ENCODE measurements at regions not wholly inside any gene's neighbourhood (a gene's known extent, or its start where the extent isn't known, plus 50 kb on each side); places are given as distances from the start of the nearest gene placed in this dataset.

GRCh38 chr13:29707876-29708543 lies 112.5 kb upstream of the SLC7A1 start:
- no peaks in the 10 kb centered on the region for H3K27me3 ChIP-seq (ENCODE audit: insufficient read depth, low read depth)
- H4K20me1 ChIP-seq (ENCODE audit: insufficient read depth): no peaks in the 10 kb centered on the region
- no peaks in the 10 kb centered on the region for H3K79me2 ChIP-seq (ENCODE audit: insufficient read depth, low read depth)
- no peaks in the 10 kb centered on the region for H3K36me3 ChIP-seq (ENCODE audit: insufficient read depth)
- no peak overlapping the region for H3K4me2 ChIP-seq
- H3K27ac ChIP-seq: no peak overlapping the region
- H3K9ac ChIP-seq: no peak overlapping the region
- H3K4me1 ChIP-seq (ENCODE audit: low read depth, poor library complexity, severe bottlenecking): no peaks in the 10 kb centered on the region
- no peak overlapping the region for H3K4me3 ChIP-seq (IDR thresholded peaks at IDR 0.05; ENCODE audit: insufficient read depth, low read depth, low read length)
- TF ChIP-seq, protein P1, sequence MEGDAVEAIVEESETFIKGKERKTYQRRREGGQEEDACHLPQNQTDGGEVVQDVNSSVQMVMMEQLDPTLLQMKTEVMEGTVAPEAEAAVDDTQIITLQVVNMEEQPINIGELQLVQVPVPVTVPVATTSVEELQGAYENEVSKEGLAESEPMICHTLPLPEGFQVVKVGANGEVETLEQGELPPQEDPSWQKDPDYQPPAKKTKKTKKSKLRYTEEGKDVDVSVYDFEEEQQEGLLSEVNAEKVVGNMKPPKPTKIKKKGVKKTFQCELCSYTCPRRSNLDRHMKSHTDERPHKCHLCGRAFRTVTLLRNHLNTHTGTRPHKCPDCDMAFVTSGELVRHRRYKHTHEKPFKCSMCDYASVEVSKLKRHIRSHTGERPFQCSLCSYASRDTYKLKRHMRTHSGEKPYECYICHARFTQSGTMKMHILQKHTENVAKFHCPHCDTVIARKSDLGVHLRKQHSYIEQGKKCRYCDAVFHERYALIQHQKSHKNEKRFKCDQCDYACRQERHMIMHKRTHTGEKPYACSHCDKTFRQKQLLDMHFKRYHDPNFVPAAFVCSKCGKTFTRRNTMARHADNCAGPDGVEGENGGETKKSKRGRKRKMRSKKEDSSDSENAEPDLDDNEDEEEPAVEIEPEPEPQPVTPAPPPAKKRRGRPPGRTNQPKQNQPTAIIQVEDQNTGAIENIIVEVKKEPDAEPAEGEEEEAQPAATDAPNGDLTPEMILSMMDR (conservative IDR thresholded peaks at IDR 0.05; ENCODE audit: low read depth, low read length): peak; percentile 71
- H2AFZ ChIP-seq (ENCODE audit: low read depth): peak overlapping the region; percentile 18

- no peak overlapping the region for H3K4me2 ChIP-seq
- H3K36me3 ChIP-seq (ENCODE audit: insufficient read depth): no peaks in the 10 kb centered on the region
These were observed 111.4 kb upstream of the SLC7A1 start for GRCh38 chr13:29706923-29707322.

GRCh38 chr13:29704648-29705047 lies 109.2 kb upstream of the SLC7A1 start:
- H4K20me1 ChIP-seq (ENCODE audit: insufficient read depth): no peaks in the 10 kb centered on the region
- no peak overlapping the region for H2AFZ ChIP-seq (ENCODE audit: low read depth)
- H3K4me1 ChIP-seq (ENCODE audit: low read depth, poor library complexity, severe bottlenecking): no peaks in the 10 kb centered on the region
- no peak overlapping the region for H3K9ac ChIP-seq
- H3K79me2 ChIP-seq (ENCODE audit: insufficient read depth, low read depth): no peaks in the 10 kb centered on the region
- no peak overlapping the region for H3K4me3 ChIP-seq (IDR thresholded peaks at IDR 0.05; ENCODE audit: insufficient read depth, low read depth, low read length)
- TF ChIP-seq, protein P1 (conservative IDR thresholded peaks at IDR 0.05; ENCODE audit: low read depth, low read length): no peak
- H3K4me2 ChIP-seq: no peak overlapping the region
- no peaks in the 10 kb centered on the region for H3K36me3 ChIP-seq (ENCODE audit: insufficient read depth)
- no peaks in the 10 kb centered on the region for H3K27me3 ChIP-seq (ENCODE audit: insufficient read depth, low read depth)
- H3K27ac ChIP-seq: no peak overlapping the region

More at GRCh38 chr13:29706923-29707322, 111.4 kb upstream of the SLC7A1 start:
- Histone ChIP-seq H3K27me3 (ENCODE audit: insufficient read depth, low read depth) (no peaks in the 10 kb centered on the region), H2AFZ (ENCODE audit: low read depth) (no peak overlapping the region), H3K4me1 (ENCODE audit: low read depth, poor library complexity, severe bottlenecking) (no peaks in the 10 kb centered on the region), H3K9ac (no peak overlapping the region), H3K27ac (no peak overlapping the region), H3K4me3 (IDR thresholded peaks at IDR 0.05; ENCODE audit: insufficient read depth, low read depth, low read length) (no peak overlapping the region), H3K79me2 (ENCODE audit: insufficient read depth, low read depth) (no peaks in the 10 kb centered on the region), H4K20me1 (ENCODE audit: insufficient read depth) (no peaks in the 10 kb centered on the region)
- TF ChIP-seq, protein P1 (conservative IDR thresholded peaks at IDR 0.05; ENCODE audit: low read depth, low read length): no peak

DNA sequence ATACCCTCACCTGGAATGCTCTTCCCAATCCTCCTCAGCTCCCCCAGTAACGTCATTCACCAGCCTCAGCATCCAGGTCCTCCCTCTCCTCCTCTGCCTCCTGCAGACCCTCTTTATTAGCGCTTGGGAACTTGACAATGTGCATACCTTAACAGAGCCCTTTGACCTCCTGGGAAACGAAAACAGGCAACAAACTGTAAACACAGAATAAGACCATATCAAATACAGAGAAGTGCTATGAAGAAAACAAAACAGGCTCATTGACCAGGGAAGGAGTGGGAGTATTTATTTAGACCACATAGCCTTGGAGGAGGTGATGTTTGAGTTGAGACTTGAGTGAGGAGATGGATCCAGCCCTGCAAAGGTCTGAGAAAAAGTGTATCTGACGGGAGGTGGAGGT lies 107.9 kb upstream of the SLC7A1 start:
- Histone ChIP-seq H3K27me3 (ENCODE audit: insufficient read depth, low read depth) (no peaks in the 10 kb centered on the region), H3K36me3 (ENCODE audit: insufficient read depth) (no peaks in the 10 kb centered on the region), H3K4me1 (ENCODE audit: low read depth, poor library complexity, severe bottlenecking) (no peaks in the 10 kb centered on the region), H3K79me2 (ENCODE audit: insufficient read depth, low read depth) (no peaks in the 10 kb centered on the region), H3K4me2 (no peak overlapping the region), H3K9ac (no peak overlapping the region), H3K27ac (no peak overlapping the region), H4K20me1 (ENCODE audit: insufficient read depth) (no peaks in the 10 kb centered on the region), H3K4me3 (IDR thresholded peaks at IDR 0.05; ENCODE audit: insufficient read depth, low read depth, low read length) (no peak overlapping the region), H2AFZ (ENCODE audit: low read depth) (no peak overlapping the region)
- TF ChIP-seq, protein P1 (conservative IDR thresholded peaks at IDR 0.05; ENCODE audit: low read depth, low read length): no peak

Measured in KMS-11 (cell line).